IMR-90 (cell line): ENCODE measurements at regions not wholly inside any gene's neighbourhood (a gene's known extent, or its start where the extent isn't known, plus 50 kb on each side); places are given as distances from the start of the nearest gene placed in this dataset.

Source experiments
- ATAC-seq: fragments of 200-7000 bp; cut with Tn5 transposase; 2 replicates; pipeline ENCODE4 v1.9.1; 2020; ENCODE audit warnings: low read depth, mild to moderate bottlenecking, moderate library complexity
- BruUV-seq: library from RNA; stranded (reverse); fragments of 400-500 nt; replicated peaks from 2 replicates; lab custom pipeline; 2021; lab: Mats Ljungman, UMichigan
- CTCF ChIA-PET: fragments of 300-600 bp; formaldehyde crosslinking; extraction: SDS; loops from one replicate; lab custom pipeline; 2021; ENCODE audit warnings: antibody characterized with exemption; lab: Yijun Ruan, JAX
- POLR2A ChIA-PET: fragments of 300-600 bp; sonication (Branson Sonifier 250); formaldehyde crosslinking; loops from one replicate; lab custom pipeline; 2022; ENCODE audit warnings: antibody characterized with exemption; ENCODE audit not compliant: unreplicated experiment; lab: Charles Lee
- DNase-seq: peaks from one replicate; pipeline ENCODE4 v3.0.0; 2013
- H2AFZ ChIP-seq: replicated peaks from 2 replicates; pipeline ENCODE3; 2013; ENCODE audit warnings: low read length, mild to moderate bottlenecking; ENCODE audit not compliant: poor library complexity
- H2AK5ac ChIP-seq: 2 replicates; pipeline ENCODE4 v1.6.1; 2013; ENCODE audit warnings: low read depth, low read length, inconsistent platforms
- H2AK9ac ChIP-seq: replicated peaks from 2 replicates; pipeline ENCODE3; 2013; ENCODE audit warnings: mild to moderate bottlenecking, low read depth, low read length, moderate library complexity; ENCODE audit not compliant: poor library complexity
- H2BK120ac ChIP-seq: 2 replicates; pipeline ENCODE4 v1.6.1; 2013; ENCODE audit warnings: low read depth, low read length, inconsistent platforms
- H2BK15ac ChIP-seq: 3 replicates; pipeline ENCODE4 v1.6.1; 2013; ENCODE audit warnings: low read depth, low read length, inconsistent platforms
- H2BK20ac ChIP-seq: 2 replicates; pipeline ENCODE4 v1.6.1; 2013; ENCODE audit warnings: low read depth, mild to moderate bottlenecking, inconsistent platforms, low read length, moderate library complexity
- H2BK5ac ChIP-seq: 2 replicates; pipeline ENCODE4 v1.6.1; 2013; ENCODE audit warnings: mild to moderate bottlenecking, low read depth, low read length, inconsistent platforms; ENCODE audit not compliant: poor library complexity, severe bottlenecking
- H3K14ac ChIP-seq: replicated peaks from 2 replicates; pipeline ENCODE4 v1.6.1; 2013; ENCODE audit warnings: low read depth, low read length, inconsistent platforms
- H3K18ac ChIP-seq: 2 replicates; pipeline ENCODE4 v1.6.1; 2013; ENCODE audit warnings: low read depth, low read length, control low read depth
- H3K23ac ChIP-seq: 2 replicates; pipeline ENCODE4 v1.6.1; 2013; ENCODE audit warnings: low read depth, low read length, inconsistent platforms
- H3K27ac ChIP-seq: 2 replicates; pipeline ENCODE4 v1.5.1; 2013; ENCODE audit warnings: mild to moderate bottlenecking, control low read depth, low read length; ENCODE audit not compliant: insufficient read depth
- H3K27me3 ChIP-seq: 2 replicates; pipeline ENCODE4 v1.6.1; 2013; ENCODE audit warnings: low read length; ENCODE audit not compliant: control insufficient read depth, insufficient read depth
- H3K36me3 ChIP-seq: 2 replicates; pipeline ENCODE4 v1.6.1; 2013; ENCODE audit warnings: low read length, mixed read lengths; ENCODE audit not compliant: control insufficient read depth, insufficient read depth
- H3K4ac ChIP-seq: 2 replicates; pipeline ENCODE4 v1.6.1; 2013; ENCODE audit warnings: low read depth, low read length, inconsistent platforms
- H3K4me1 ChIP-seq: 2 replicates; pipeline ENCODE4 v1.6.1; 2013; ENCODE audit warnings: low read length, mixed read lengths; ENCODE audit not compliant: control insufficient read depth, insufficient read depth
- H3K4me2 ChIP-seq: 2 replicates; pipeline ENCODE4 v1.6.1; 2013; ENCODE audit warnings: low read depth, mild to moderate bottlenecking, control low read depth, low read length, moderate library complexity
- H3K4me3 ChIP-seq: 2 replicates; pipeline ENCODE4 v1.5.1; 2013; ENCODE audit warnings: low read depth, mild to moderate bottlenecking, control low read depth, low read length, moderate library complexity; ENCODE audit not compliant: insufficient read depth
- H3K56ac ChIP-seq: 2 replicates; pipeline ENCODE4 v1.6.1; 2013; ENCODE audit warnings: low read length, inconsistent platforms; ENCODE audit not compliant: insufficient read depth; ENCODE audit errors: extremely low read depth
- H3K79me1 ChIP-seq, 2 experiments: 2 replicates each; pipeline ENCODE4 v1.6.1; 2013; ENCODE audit warnings: low read length in 2 of 2, inconsistent platforms in 1 of 2, low read depth in 1 of 2
- H3K9ac ChIP-seq: 2 replicates; pipeline ENCODE4 v1.6.1; 2013; ENCODE audit warnings: low read depth, low read length, control low read depth
- H3K9me1 ChIP-seq: 2 replicates; pipeline ENCODE4 v1.6.1; 2013; ENCODE audit warnings: low read length, inconsistent platforms; ENCODE audit not compliant: insufficient read depth
- H3K9me3 ChIP-seq: 2 replicates; pipeline ENCODE4 v1.6.1; 2013; ENCODE audit warnings: low read length; ENCODE audit not compliant: control insufficient read depth, insufficient read depth
- H4K20me1 ChIP-seq: 2 replicates; pipeline ENCODE4 v1.6.1; 2013; ENCODE audit warnings: low read length, inconsistent platforms; ENCODE audit not compliant: insufficient read depth
- H4K5ac ChIP-seq: 2 replicates; pipeline ENCODE4 v1.6.1; 2013; ENCODE audit warnings: mild to moderate bottlenecking, low read depth, low read length, control low read depth
- H4K8ac ChIP-seq, 2 experiments: 2 replicates each; pipeline ENCODE4 v1.6.1; 2013; ENCODE audit warnings: low read depth in 2 of 2, low read length in 2 of 2, control low read depth in 1 of 2, inconsistent platforms in 1 of 2
- H4K91ac ChIP-seq: 2 replicates; pipeline ENCODE4 v1.6.1; 2013; ENCODE audit warnings: low read depth, low read length, inconsistent platforms; ENCODE audit not compliant: insufficient read depth
- BHLHE40 ChIP-seq: fragments of 150-350 bp; IDR thresholded peaks from 2 replicates; pipeline ENCODE4 v1.6.1; 2016; ENCODE audit warnings: mild to moderate bottlenecking, low read depth, low read length
- CEBPB ChIP-seq: IDR thresholded peaks from 2 replicates; pipeline ENCODE4 v1.6.1; 2012; ENCODE audit warnings: low read depth, low read length, improper control_type of control experiment
- CTCF ChIP-seq: conservative IDR thresholded peaks from 2 replicates; pipeline ENCODE4 v1.5.1; 2012; ENCODE audit warnings: mild to moderate bottlenecking, low read depth, low read length, improper control_type of control experiment
- FOS ChIP-seq: fragments of 150-350 bp; IDR thresholded peaks from 2 replicates; pipeline ENCODE4 v1.6.1; 2016; ENCODE audit warnings: low read depth, low read length
- MAZ ChIP-seq: IDR thresholded peaks from 2 replicates; pipeline ENCODE4 v1.6.1; 2012; ENCODE audit warnings: low read depth, mild to moderate bottlenecking, low read length, improper control_type of control experiment, moderate library complexity, borderline replicate concordance
- MXI1 ChIP-seq: IDR thresholded peaks from 2 replicates; pipeline ENCODE4 v1.6.1; 2012; ENCODE audit warnings: low read depth, mild to moderate bottlenecking, low read length, moderate library complexity, borderline replicate concordance
- POLR2A ChIP-seq: IDR thresholded peaks from 2 replicates; pipeline ENCODE4 v1.6.1; 2012; ENCODE audit warnings: mild to moderate bottlenecking, low read depth, low read length
- RAD21 ChIP-seq: IDR thresholded peaks from 2 replicates; pipeline ENCODE4 v1.6.1; 2012; ENCODE audit warnings: low read length, improper control_type of control experiment
- RCOR1 ChIP-seq: IDR thresholded peaks from 2 replicates; pipeline ENCODE4 v1.6.1; 2012; ENCODE audit warnings: mild to moderate bottlenecking, low read length, improper control_type of control experiment; ENCODE audit not compliant: insufficient replicate concordance
- SMC3 ChIP-seq: fragments of 150-350 bp; IDR thresholded peaks from 2 replicates; pipeline ENCODE4 v1.6.1; 2016; ENCODE audit warnings: low read depth, mild to moderate bottlenecking, antibody characterized with exemption, low read length, moderate library complexity
- WGBS, 2 experiments: methylation state at CpG; one replicate each; pipeline versions ENCODE4 v1.1.5 to v1.1.7; 2013; ENCODE audit warnings: missing lambda C conversion rate in 2 of 2; ENCODE audit not compliant: insufficient read length in 1 of 2; ENCODE audit errors: extremely low coverage in 2 of 2; 5-methylcytosine and 5-hydroxymethylcytosine counted together
- dilution Hi-C: fragments of 300-500 bp; cut with HindIII; formaldehyde crosslinking; loops from one replicate; pipeline ENCODE4 v1.14.3; 2018; ENCODE audit warnings: low sequenced_read_pairs; ENCODE audit not compliant: unreplicated experiment
- in situ Hi-C: fragments of 300-500 bp; cut with MboI; formaldehyde crosslinking; loops from 3 replicates; pipeline ENCODE4 v1.14.3; 2019; ENCODE audit warnings: low sequenced_read_pairs, inconsistent platforms, mixed read lengths
- intact Hi-C: fragments of 100-400 bp; cut with micrococcal nuclease; formaldehyde crosslinking; loops from 2 replicates; pipeline ENCODE4 v1.10.0; 2022
- TF ChIP-seq, protein P1 (sequence below): fragments of 150-350 bp; IDR thresholded peaks from 2 replicates; pipeline ENCODE4 v1.6.1; 2017; ENCODE audit warnings: mild to moderate bottlenecking, antibody characterized with exemption, low read length, low read depth
- TF ChIP-seq, protein P2 (sequence below): fragments of 150-350 bp; IDR thresholded peaks from 2 replicates; pipeline ENCODE4 v1.6.1; 2016; ENCODE audit warnings: low read depth, mild to moderate bottlenecking, low read length, moderate library complexity, borderline replicate concordance

- H3K27me3 ChIP-seq = no peaks in the 10 kb centered on the region; the same call in 1 of the 2 replicates
- no peak overlapping the region for H3K14ac ChIP-seq
- H2AK5ac ChIP-seq = no peak overlapping the region
- ChIA-PET POLR2A (no interaction called here), CTCF (no interaction called here)
- H2BK120ac ChIP-seq = no peak overlapping the region
- no peaks in the 10 kb centered on the region; the same call in 1 of the 2 replicates for H3K9me1 ChIP-seq
- no peak overlapping the region for H2AFZ ChIP-seq
- H2BK20ac ChIP-seq = no peak overlapping the region
- no peak overlapping the region for H3K4me3 ChIP-seq
- H3K27ac ChIP-seq = no peak overlapping the region
- no peaks in the 10 kb centered on the region for H4K20me1 ChIP-seq
- H4K91ac ChIP-seq = no peak overlapping the region
- dilution Hi-C loops = no loop called here
- H4K8ac ChIP-seq = no peak overlapping the region
- in situ Hi-C loops = no loop called here
- no TSS peak for BruUV-seq
- H3K4ac ChIP-seq = no peak overlapping the region
- no peak overlapping the region for H4K5ac ChIP-seq
- H3K4me2 ChIP-seq = no peak overlapping the region
- no peak overlapping the region for H3K56ac ChIP-seq
- H3K79me1 ChIP-seq = no peaks in the 10 kb centered on the region
- no peak overlapping the region for H3K23ac ChIP-seq
- no peak for DNase-seq
- intact Hi-C loops = no loop called here
- no peak overlapping the region for H3K9ac ChIP-seq
- H3K9me3 ChIP-seq = no peaks in the 10 kb centered on the region
- H2BK5ac ChIP-seq = no peak overlapping the region
- no peak for ATAC-seq
- H2BK15ac ChIP-seq = no peak overlapping the region
- H2AK9ac ChIP-seq = no peak overlapping the region
- no peak overlapping the region for H3K18ac ChIP-seq
- no CpG with 5 or more reads among the region's 1 CpG for WGBS, 2 experiments
- TF ChIP-seq RAD21 = no peak
- TF ChIP-seq, protein P1, sequence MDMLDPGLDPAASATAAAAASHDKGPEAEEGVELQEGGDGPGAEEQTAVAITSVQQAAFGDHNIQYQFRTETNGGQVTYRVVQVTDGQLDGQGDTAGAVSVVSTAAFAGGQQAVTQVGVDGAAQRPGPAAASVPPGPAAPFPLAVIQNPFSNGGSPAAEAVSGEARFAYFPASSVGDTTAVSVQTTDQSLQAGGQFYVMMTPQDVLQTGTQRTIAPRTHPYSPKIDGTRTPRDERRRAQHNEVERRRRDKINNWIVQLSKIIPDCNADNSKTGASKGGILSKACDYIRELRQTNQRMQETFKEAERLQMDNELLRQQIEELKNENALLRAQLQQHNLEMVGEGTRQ = no peak
- no peak for TF ChIP-seq BHLHE40
- TF ChIP-seq CEBPB = no peak
- TF ChIP-seq CTCF = no peak
- no peak for TF ChIP-seq FOS
- TF ChIP-seq MAZ = no peak
- no peak for TF ChIP-seq SMC3
- no peak for TF ChIP-seq POLR2A
- TF ChIP-seq RCOR1 = no peak
- no peak for TF ChIP-seq MXI1
- TF ChIP-seq, protein P2, sequence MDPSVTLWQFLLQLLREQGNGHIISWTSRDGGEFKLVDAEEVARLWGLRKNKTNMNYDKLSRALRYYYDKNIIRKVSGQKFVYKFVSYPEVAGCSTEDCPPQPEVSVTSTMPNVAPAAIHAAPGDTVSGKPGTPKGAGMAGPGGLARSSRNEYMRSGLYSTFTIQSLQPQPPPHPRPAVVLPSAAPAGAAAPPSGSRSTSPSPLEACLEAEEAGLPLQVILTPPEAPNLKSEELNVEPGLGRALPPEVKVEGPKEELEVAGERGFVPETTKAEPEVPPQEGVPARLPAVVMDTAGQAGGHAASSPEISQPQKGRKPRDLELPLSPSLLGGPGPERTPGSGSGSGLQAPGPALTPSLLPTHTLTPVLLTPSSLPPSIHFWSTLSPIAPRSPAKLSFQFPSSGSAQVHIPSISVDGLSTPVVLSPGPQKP = no peak
- H3K36me3 ChIP-seq = no peaks in the 10 kb centered on the region
- peaks cover 2% of the 10 kb centered on the region; the same call in 1 of the 2 replicates for H3K4me1 ChIP-seq
These were observed 205.2 kb upstream of the MARCKS start for GRCh38 chr6:113651920-113652319.
